ENCODE measurements at regions not wholly inside any gene's neighbourhood (a gene's known extent, or its start where the extent isn't known, plus 50 kb on each side); places are given as distances from the start of the nearest gene placed in this dataset.

DNA sequence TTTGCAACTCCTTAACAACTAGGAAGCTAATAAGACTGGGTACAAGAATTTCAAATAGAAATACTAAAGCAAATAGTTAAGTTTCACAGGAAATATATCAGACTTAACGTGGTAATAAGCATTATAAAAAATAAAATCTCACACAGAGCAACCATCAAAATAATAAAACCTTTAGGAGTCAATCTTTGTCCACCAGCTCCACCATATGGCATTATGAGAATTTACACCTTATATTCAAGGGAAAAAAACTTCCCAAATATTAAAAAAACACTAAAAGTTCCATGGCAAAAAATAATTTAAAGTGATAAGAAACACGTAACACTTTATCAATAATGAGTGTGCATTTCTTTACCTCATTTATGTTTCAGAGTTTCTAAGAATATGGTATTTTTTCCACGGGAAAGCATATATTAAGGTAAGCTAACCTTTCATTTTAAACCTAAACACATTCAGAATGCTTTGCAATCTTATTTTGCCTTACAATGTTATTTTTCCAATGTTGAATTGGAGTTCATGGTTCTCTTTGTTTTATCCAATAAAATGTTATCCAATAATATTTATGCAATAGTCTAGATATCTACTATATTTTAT, 423.2 kb upstream of the SGCG start:
- Histone ChIP-seq H3K36me3 (ENCODE audit: control insufficient read depth in 1 of 2, insufficient read depth in 2 of 2, low read length in 2 of 2) (no peaks in the 10 kb centered on the region), H4K20me1 (ENCODE audit: insufficient read depth) (no peaks in the 10 kb centered on the region), H3K9ac (ENCODE audit: low read length) (no peak overlapping the region), H3K79me2 (ENCODE audit: insufficient read depth, low read length) (no peaks in the 10 kb centered on the region), H3K4me1 (ENCODE audit: control insufficient read depth in 1 of 2, insufficient read depth in 2 of 2, low read length in 2 of 2) (no peaks in the 10 kb centered on the region), H3K27ac (ENCODE audit: low read depth, low read length) (no peak overlapping the region), H2AFZ (ENCODE audit: low read depth, low read length, poor library complexity, severe bottlenecking) (peak overlapping the region; percentile 17), H3K9me2 (ENCODE audit: insufficient read depth) (no peaks in the 10 kb centered on the region), H3K9me3 (ENCODE audit: control insufficient read depth in 1 of 2, insufficient read depth in 1 of 2, low read depth in 1 of 2, low read length in 2 of 2) (peaks cover 0 to 3% of the 10 kb centered on the region in 2 experiments; a peak in 2 of 4 replicates), H3K4me2 (ENCODE audit: low read length) (no peak overlapping the region), H3K4me3 (replicated peaks in 1 of 2; ENCODE audit: low read depth in 1 of 2, low read length in 2 of 2) (no peak overlapping the region), H3K27me3 (ENCODE audit: insufficient read depth, low read length) (no peaks in the 10 kb centered on the region)
- intact Hi-C loops (cut with micrococcal nuclease) = loop anchor here (5.0 kb wide), 1 partner anchor 1120 kb away; no protein-coding TSS in a partner anchor
- ChIA-PET POLR2A (no interaction called here), CTCF (interaction anchor here (0.6 to 3.2 kb wide), 8 partner anchors 12 to 1833 kb away, joined by 3 to 14 read pairs (median 4); no protein-coding TSS in a partner anchor), RAD21 (ENCODE audit: low non-redundant PET in 1 of 2, low total read pairs in 2 of 2, uncharacterized antibody in 2 of 2, unreplicated experiment in 2 of 2) (interaction anchor here in 1 of 2 experiments (1.0 to 1.5 kb wide), 2 partner anchors 38 to 844 kb away, joined by 3 to 4 read pairs; no protein-coding TSS in a partner anchor)
- ATAC-seq = 0 out of 2 replicates have a peak, but pooled peaks have one; percentile 53
- BruUV-seq (replicated peaks) = no TSS peak
- no peak for DNase-seq (ENCODE audit: low read depth, low spot score)
- TF ChIP-seq SP1 (IDR thresholded peaks at IDR 0.05; ENCODE audit: low read depth) (no peak), RAD21 (IDR thresholded peaks at IDR 0.05; ENCODE audit: low read depth) (peak; percentile 57), JUND (IDR thresholded peaks at IDR 0.05) (no peak), CEBPB (IDR thresholded peaks at IDR 0.05; ENCODE audit: low read depth) (no peak), POLR2AphosphoS5 (IDR thresholded peaks at IDR 0.05; ENCODE audit: low read depth, low read length) (no peak)
- TF ChIP-seq, protein P1, sequence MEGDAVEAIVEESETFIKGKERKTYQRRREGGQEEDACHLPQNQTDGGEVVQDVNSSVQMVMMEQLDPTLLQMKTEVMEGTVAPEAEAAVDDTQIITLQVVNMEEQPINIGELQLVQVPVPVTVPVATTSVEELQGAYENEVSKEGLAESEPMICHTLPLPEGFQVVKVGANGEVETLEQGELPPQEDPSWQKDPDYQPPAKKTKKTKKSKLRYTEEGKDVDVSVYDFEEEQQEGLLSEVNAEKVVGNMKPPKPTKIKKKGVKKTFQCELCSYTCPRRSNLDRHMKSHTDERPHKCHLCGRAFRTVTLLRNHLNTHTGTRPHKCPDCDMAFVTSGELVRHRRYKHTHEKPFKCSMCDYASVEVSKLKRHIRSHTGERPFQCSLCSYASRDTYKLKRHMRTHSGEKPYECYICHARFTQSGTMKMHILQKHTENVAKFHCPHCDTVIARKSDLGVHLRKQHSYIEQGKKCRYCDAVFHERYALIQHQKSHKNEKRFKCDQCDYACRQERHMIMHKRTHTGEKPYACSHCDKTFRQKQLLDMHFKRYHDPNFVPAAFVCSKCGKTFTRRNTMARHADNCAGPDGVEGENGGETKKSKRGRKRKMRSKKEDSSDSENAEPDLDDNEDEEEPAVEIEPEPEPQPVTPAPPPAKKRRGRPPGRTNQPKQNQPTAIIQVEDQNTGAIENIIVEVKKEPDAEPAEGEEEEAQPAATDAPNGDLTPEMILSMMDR (IDR thresholded peaks at IDR 0.05 in 2 of 3, conservative IDR thresholded peaks at IDR 0.05 in 1 of 3; ENCODE audit: borderline replicate concordance in 1 of 3, insufficient read depth in 1 of 3, low read depth in 2 of 3, low read length in 2 of 3) = peak; percentile 32 to 64 (median 34); a peak in 4 of 6 replicates

DNA sequence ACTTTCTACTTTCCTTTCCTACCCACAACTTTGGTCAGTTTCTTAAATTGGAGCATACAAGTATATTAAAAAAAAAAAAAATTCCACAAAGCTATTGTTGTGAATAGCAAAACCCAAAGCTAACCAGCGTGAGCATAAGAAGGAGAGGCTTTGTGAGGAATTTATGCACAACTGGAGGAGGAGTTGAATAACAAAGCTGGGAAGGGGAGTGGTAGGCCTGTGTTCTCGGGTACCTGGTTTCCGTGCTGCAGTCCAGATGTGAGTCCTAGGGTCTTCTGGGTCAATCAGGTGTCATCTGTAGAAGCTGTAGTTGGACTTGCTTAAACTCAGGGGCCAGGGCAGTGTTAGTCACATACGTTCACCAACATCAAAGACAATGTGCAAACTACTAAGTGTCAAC, 422.5 kb upstream of the SGCG start:
- Histone ChIP-seq H3K79me2 (ENCODE audit: insufficient read depth, low read length) (no peaks in the 10 kb centered on the region), H3K4me2 (ENCODE audit: low read length) (no peak overlapping the region), H2AFZ (ENCODE audit: low read depth, low read length, poor library complexity, severe bottlenecking) (peak overlapping the region; percentile 17), H3K36me3 (ENCODE audit: control insufficient read depth in 1 of 2, insufficient read depth in 2 of 2, low read length in 2 of 2) (no peaks in the 10 kb centered on the region), H3K9me3 (ENCODE audit: control insufficient read depth in 1 of 2, insufficient read depth in 1 of 2, low read depth in 1 of 2, low read length in 2 of 2) (peaks cover 0 to 3% of the 10 kb centered on the region in 2 experiments; a peak in 2 of 4 replicates), H3K9ac (ENCODE audit: low read length) (no peak overlapping the region), H3K4me1 (ENCODE audit: control insufficient read depth in 1 of 2, insufficient read depth in 2 of 2, low read length in 2 of 2) (no peaks in the 10 kb centered on the region), H3K9me2 (ENCODE audit: insufficient read depth) (no peaks in the 10 kb centered on the region), H4K20me1 (ENCODE audit: insufficient read depth) (no peaks in the 10 kb centered on the region), H3K4me3 (replicated peaks in 1 of 2; ENCODE audit: low read depth in 1 of 2, low read length in 2 of 2) (no peak overlapping the region), H3K27me3 (ENCODE audit: insufficient read depth, low read length) (no peaks in the 10 kb centered on the region), H3K27ac (ENCODE audit: low read depth, low read length) (no peak overlapping the region)
- no TSS peak for BruUV-seq (replicated peaks)
- ChIA-PET POLR2A (no interaction called here), RAD21 (ENCODE audit: low non-redundant PET in 1 of 2, low total read pairs in 2 of 2, uncharacterized antibody in 2 of 2, unreplicated experiment in 2 of 2) (interaction anchor here in 1 of 2 experiments (1.0 to 1.5 kb wide), 2 partner anchors 37 to 845 kb away, joined by 3 to 4 read pairs; no protein-coding TSS in a partner anchor), CTCF (interaction anchor here (1.6 to 3.2 kb wide), 3 partner anchors 13 to 1120 kb away, joined by 3 to 14 read pairs (median 7); no protein-coding TSS in a partner anchor)
- intact Hi-C loops (cut with micrococcal nuclease) = loop anchor here (5.0 kb wide), 1 partner anchor 1121 kb away; no protein-coding TSS in a partner anchor
- no peak for ATAC-seq
- DNase-seq (ENCODE audit: low read depth, low spot score) = no peak
- TF ChIP-seq, protein P2, sequence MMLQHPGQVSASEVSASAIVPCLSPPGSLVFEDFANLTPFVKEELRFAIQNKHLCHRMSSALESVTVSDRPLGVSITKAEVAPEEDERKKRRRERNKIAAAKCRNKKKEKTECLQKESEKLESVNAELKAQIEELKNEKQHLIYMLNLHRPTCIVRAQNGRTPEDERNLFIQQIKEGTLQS (IDR thresholded peaks at IDR 0.05) = no peak
- TF ChIP-seq CEBPB (IDR thresholded peaks at IDR 0.05; ENCODE audit: low read depth) (no peak), CBX3 (IDR thresholded peaks at IDR 0.05; ENCODE audit: low read depth) (no peak), TCF7L2 (IDR thresholded peaks at IDR 0.05; ENCODE audit: borderline replicate concordance, extremely low read depth, insufficient read depth, insufficient read length) (no peak), FOSL1 (IDR thresholded peaks at IDR 0.05; ENCODE audit: low read depth) (no peak), EZH2phosphoT487 (IDR thresholded peaks at IDR 0.05; ENCODE audit: borderline replicate concordance) (no peak), SP1 (IDR thresholded peaks at IDR 0.05; ENCODE audit: low read depth) (no peak), ZFX (IDR thresholded peaks at IDR 0.05) (no peak), POLR2A (IDR thresholded peaks at IDR 0.05; ENCODE audit: borderline replicate concordance, extremely low read depth, insufficient read depth, insufficient read length) (no peak), ELF1 (IDR thresholded peaks at IDR 0.05; ENCODE audit: borderline replicate concordance, low read depth) (no peak), EGR1 (IDR thresholded peaks at IDR 0.05; ENCODE audit: low read depth) (no peak), POLR2AphosphoS5 (IDR thresholded peaks at IDR 0.05; ENCODE audit: low read depth, low read length) (no peak), SIN3A (IDR thresholded peaks at IDR 0.05; ENCODE audit: low read depth) (no peak)
- TF ChIP-seq, protein P3, sequence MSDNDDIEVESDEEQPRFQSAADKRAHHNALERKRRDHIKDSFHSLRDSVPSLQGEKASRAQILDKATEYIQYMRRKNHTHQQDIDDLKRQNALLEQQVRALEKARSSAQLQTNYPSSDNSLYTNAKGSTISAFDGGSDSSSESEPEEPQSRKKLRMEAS (IDR thresholded peaks at IDR 0.05) = no peak

Data from HCT116 (cell line).